H1 (cell line): ENCODE measurements at regions not wholly inside any gene's neighbourhood (a gene's known extent, or its start where the extent isn't known, plus 50 kb on each side); places are given as distances from the start of the nearest gene placed in this dataset.
A peak's percentile ranks its signal among the peaks of the same experiment; 100 is the strongest.

Source experiments
- CTCF ChIA-PET: fragments of 300-600 bp; sonication (Branson Sonifier 250); formaldehyde crosslinking; loops from one replicate; lab custom pipeline; 2021; ENCODE audit not compliant: partially characterized antibody; lab: Charles Lee
- POLR2A ChIA-PET: fragments of 300-600 bp; sonication (Branson Sonifier 250); formaldehyde crosslinking; loops from one replicate; lab custom pipeline; 2021; ENCODE audit warnings: inconsistent platforms; ENCODE audit not compliant: partially characterized antibody; lab: Charles Lee
- DNase-seq, 2 experiments: peaks; one replicate each; pipeline versions ENCODE4 v3.0.0 to v3.0.0-alpha.2; 2010 to 2022; ENCODE audit warnings: low spot score in 2 of 2, low read depth in 1 of 2, mixed read lengths in 1 of 2
- FAIRE-seq: peaks from 2 replicates; lab custom pipeline; 2011; peaks lifted over from hg19 to GRCh38; lab: Jason Lieb, UNC
- H2AFZ ChIP-seq: 2 replicates; pipeline ENCODE4 v1.8.1; 2012; ENCODE audit warnings: low read length, inconsistent platforms
- H2AK5ac ChIP-seq: 2 replicates; pipeline ENCODE4 v1.6.1; 2013; ENCODE audit warnings: low read depth, low read length
- H2BK120ac ChIP-seq: replicated peaks from 2 replicates; pipeline ENCODE3; 2013; ENCODE audit warnings: low read depth, low read length, inconsistent platforms
- H2BK12ac ChIP-seq: 2 replicates; pipeline ENCODE4 v1.6.1; 2013; ENCODE audit warnings: low read depth, low read length
- H2BK15ac ChIP-seq: 2 replicates; pipeline ENCODE4 v1.6.1; 2013; ENCODE audit warnings: low read length
- H2BK20ac ChIP-seq: 2 replicates; pipeline ENCODE4 v1.6.1; 2013; ENCODE audit warnings: low read length
- H2BK5ac ChIP-seq: 2 replicates; pipeline ENCODE4 v1.6.1; 2013; ENCODE audit warnings: low read depth, low read length
- H3K14ac ChIP-seq: 2 replicates; pipeline ENCODE4 v1.6.1; 2013; ENCODE audit warnings: inconsistent platforms; ENCODE audit not compliant: insufficient read length
- H3K18ac ChIP-seq: 2 replicates; pipeline ENCODE4 v1.6.1; 2013; ENCODE audit warnings: low read length; ENCODE audit errors: extremely low read depth
- H3K23ac ChIP-seq: 2 replicates; pipeline ENCODE4 v1.6.1; 2013; ENCODE audit warnings: inconsistent platforms; ENCODE audit not compliant: insufficient read length
- H3K23me2 ChIP-seq: 2 replicates; pipeline ENCODE4 v1.6.1; 2013; ENCODE audit warnings: low read depth, low read length
- H3K27ac ChIP-seq: 2 replicates; pipeline ENCODE4 v1.6.1; 2011; ENCODE audit warnings: low read depth, low read length, inconsistent platforms
- H3K27me3 ChIP-seq, 4 experiments: replicated peaks in 1 of 4; 1 replicate in 1 of 4; 2 replicates in 3 of 4; pipeline versions ENCODE4 v1.6.1 to v1.8.1; 2011 to 2013; ENCODE audit warnings: low read length in 3 of 4, mild to moderate bottlenecking in 3 of 4, inconsistent platforms in 2 of 4, mixed read lengths in 2 of 4, moderate library complexity in 1 of 4; ENCODE audit not compliant: control insufficient read depth in 3 of 4, insufficient read depth in 3 of 4; ENCODE audit errors: extremely low read depth in 1 of 4
- H3K36me3 ChIP-seq, 4 experiments: 2 replicates each; pipeline versions ENCODE4 v1.6.1 to v1.8.1; 2011 to 2013; ENCODE audit warnings: mild to moderate bottlenecking in 4 of 4, low read length in 3 of 4, moderate library complexity in 2 of 4, control low read depth in 1 of 4, inconsistent platforms in 1 of 4; ENCODE audit not compliant: insufficient read depth in 4 of 4, control insufficient read depth in 2 of 4
- H3K4ac ChIP-seq: replicated peaks from 2 replicates; pipeline ENCODE3; 2013; ENCODE audit warnings: low read length, low read depth, mixed read lengths, inconsistent platforms; ENCODE audit not compliant: insufficient read length
- H3K4me1 ChIP-seq, 4 experiments: replicated peaks in 1 of 4; 1 replicate in 1 of 4; 2 replicates in 3 of 4; pipeline versions ENCODE4 v1.6.1 to v1.8.1; 2011 to 2013; ENCODE audit warnings: low read length in 3 of 4, inconsistent platforms in 2 of 4, mixed read lengths in 1 of 4; ENCODE audit not compliant: insufficient read depth in 4 of 4, control insufficient read depth in 3 of 4
- H3K4me2 ChIP-seq, 2 experiments: 2 replicates each; pipeline versions ENCODE4 v1.6.1 to v1.8.1; 2011 to 2013; ENCODE audit warnings: low read depth in 2 of 2, low read length in 2 of 2, control low read depth in 1 of 2, inconsistent platforms in 1 of 2, mild to moderate bottlenecking in 1 of 2; ENCODE audit not compliant: insufficient read depth in 1 of 2
- H3K4me3 ChIP-seq, 4 experiments: fragments of 200-600, 300-600 bp in 1 of 4; sonication (generic), shearing (Covaris generic), sonication (Bioruptor Twin) in 1 of 4; 2 replicates each; pipeline versions ENCODE4 v1.5.1 to v1.8.1; 2011 to 2016; ENCODE audit warnings: low read length in 4 of 4, low read depth in 3 of 4, control low read depth in 2 of 4, inconsistent platforms in 2 of 4, mild to moderate bottlenecking in 2 of 4, mixed read lengths in 1 of 4, moderate library complexity in 1 of 4; ENCODE audit not compliant: insufficient read depth in 2 of 4; ENCODE audit errors: extremely low read depth in 1 of 4
- H3K56ac ChIP-seq: replicated peaks from 2 replicates; pipeline ENCODE3; 2013; ENCODE audit warnings: low read depth, mild to moderate bottlenecking, mixed read lengths, low read length, inconsistent platforms; ENCODE audit not compliant: insufficient read length
- H3K79me1 ChIP-seq: 2 replicates; pipeline ENCODE4 v1.6.1; 2013; ENCODE audit warnings: low read depth, low read length, control low read depth
- H3K79me2 ChIP-seq, 2 experiments: 2 replicates each; pipeline versions ENCODE4 v1.6.1 to v1.8.1; 2012 to 2013; ENCODE audit warnings: low read length in 2 of 2, mild to moderate bottlenecking in 2 of 2, inconsistent platforms in 1 of 2; ENCODE audit not compliant: insufficient read depth in 2 of 2, control insufficient read depth in 1 of 2
- H3K9ac ChIP-seq, 4 experiments: replicated peaks in 1 of 4; 1 replicate in 1 of 4; 2 replicates in 3 of 4; pipeline versions ENCODE4 v1.6.1 to v1.8.1; 2011 to 2013; ENCODE audit warnings: low read depth in 3 of 4, low read length in 3 of 4, control low read depth in 2 of 4, mild to moderate bottlenecking in 2 of 4, moderate library complexity in 2 of 4, inconsistent platforms in 1 of 4; ENCODE audit errors: extremely low read depth in 1 of 4
- H3K9me3 ChIP-seq, 2 experiments: 2 replicates each; pipeline versions ENCODE4 v1.6.1 to v1.8.1; 2012 to 2013; ENCODE audit warnings: mild to moderate bottlenecking in 2 of 2, moderate library complexity in 2 of 2, control low read depth in 1 of 2, inconsistent platforms in 1 of 2, low read depth in 1 of 2, low read length in 1 of 2, mixed read lengths in 1 of 2; ENCODE audit not compliant: insufficient read depth in 2 of 2
- H4K20me1 ChIP-seq, 2 experiments: replicated peaks in 1 of 2; 2 replicates each; pipeline versions ENCODE3 to v1.8.1; 2011 to 2013; ENCODE audit warnings: inconsistent platforms in 2 of 2, low read length in 2 of 2, mild to moderate bottlenecking in 1 of 2; ENCODE audit not compliant: insufficient read depth in 2 of 2, control insufficient read depth in 1 of 2
- H4K5ac ChIP-seq: 2 replicates; pipeline ENCODE4 v1.6.1; 2013; ENCODE audit warnings: low read length, low read depth, mixed read lengths, inconsistent platforms; ENCODE audit not compliant: insufficient read length
- H4K8ac ChIP-seq: 2 replicates; pipeline ENCODE4 v1.8.0; 2013; ENCODE audit warnings: mild to moderate bottlenecking, moderate library complexity, low read length, inconsistent platforms; ENCODE audit not compliant: insufficient read depth; ENCODE audit errors: extremely low read depth
- H4K91ac ChIP-seq: replicated peaks from 2 replicates; pipeline ENCODE3; 2013; ENCODE audit warnings: low read length, mixed read lengths, inconsistent platforms; ENCODE audit not compliant: insufficient read length
- CTBP2 ChIP-seq: IDR thresholded peaks from 2 replicates; pipeline ENCODE4 v1.7.0; 2011; ENCODE audit warnings: borderline replicate concordance, mild to moderate bottlenecking, moderate library complexity, mixed read lengths, low read length; ENCODE audit not compliant: insufficient read depth, insufficient read length
- SP2 ChIP-seq: IDR thresholded peaks from 2 replicates; pipeline ENCODE4 v1.6.1; 2012; ENCODE audit warnings: mild to moderate bottlenecking, low read length, inconsistent platforms
- WGBS, 2 experiments: shearing (Covaris generic) in 1 of 2; methylation state at CpG; one replicate each; pipeline versions ENCODE4 v1.1.6 to v1.1.7; 2013 to 2015; ENCODE audit warnings: low lambda C conversion rate in 2 of 2, mixed read lengths in 2 of 2, inconsistent platforms in 1 of 2, low coverage in 1 of 2, missing lambda C conversion rate in 1 of 2; ENCODE audit not compliant: insufficient replicate concordance in 2 of 2, insufficient coverage in 1 of 2, insufficient read length in 1 of 2; ENCODE audit errors: extremely low coverage in 1 of 2, missing lambda C conversion rate in 1 of 2; 5-methylcytosine and 5-hydroxymethylcytosine counted together

DNA sequence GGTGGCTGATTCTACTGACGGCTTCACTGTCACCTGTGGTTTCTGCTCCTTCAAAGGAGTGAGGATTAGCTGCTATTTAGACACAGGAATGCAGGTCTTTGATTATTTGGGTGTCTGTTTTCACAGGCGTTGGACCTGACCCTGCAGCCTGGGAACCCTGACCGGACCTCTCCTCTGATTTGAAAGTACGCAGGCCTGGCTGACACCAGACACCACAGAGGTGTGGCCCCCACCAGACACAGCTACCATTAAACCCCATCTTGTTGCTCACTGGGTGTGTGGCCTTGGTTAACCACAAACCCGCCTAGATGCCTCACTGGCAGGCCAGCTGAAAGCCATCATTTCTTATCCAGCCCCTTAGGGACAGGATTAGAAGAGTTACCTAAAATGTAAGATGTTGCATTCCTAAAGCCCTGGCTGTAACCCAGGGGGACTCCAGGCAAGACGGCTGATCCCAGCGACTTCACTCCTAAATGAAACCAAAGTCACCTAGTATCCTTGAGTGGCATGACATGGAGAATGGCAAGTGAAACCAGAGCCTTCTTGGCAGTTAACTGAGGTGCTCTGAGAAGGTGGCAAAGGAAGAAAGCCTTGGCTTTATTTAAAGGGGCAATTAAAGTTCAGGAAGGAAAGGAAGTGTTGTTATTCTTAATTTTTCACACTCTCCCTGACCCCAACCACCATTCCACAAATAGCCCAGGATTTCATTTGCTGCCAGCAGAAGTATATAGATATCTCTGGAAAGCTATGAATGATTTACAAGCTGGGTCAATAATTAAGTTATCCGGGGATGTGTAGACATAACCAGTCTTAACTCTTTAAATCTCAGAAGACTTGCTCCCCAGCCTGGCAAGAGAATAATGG, 169.9 kb downstream of the QRSL1 start:
- no peak overlapping the region for H3K4ac ChIP-seq
- no peak overlapping the region for H4K91ac ChIP-seq
- H4K8ac ChIP-seq, result no peak overlapping the region
- no peak overlapping the region for H3K4me2 ChIP-seq
- 0 out of 2 replicates have a peak overlapping the region, but pooled peaks have one; percentile 9 for H3K18ac ChIP-seq
- H3K23me2 ChIP-seq, result no peaks in the 10 kb centered on the region
- H3K27ac ChIP-seq, result no peak overlapping the region
- no peaks in the 10 kb centered on the region for H4K20me1 ChIP-seq
- H3K9ac ChIP-seq, result no peak overlapping the region
- H3K79me1 ChIP-seq, result no peaks in the 10 kb centered on the region
- ChIA-PET CTCF (interaction anchor here (0.5 to 2.4 kb wide), 5 partner anchors 17 to 183 kb away, joined by 3 to 6 read pairs (median 3); no protein-coding TSS in a partner anchor), POLR2A (interaction anchor here (1.4 kb wide), 1 partner anchor 178 kb away, joined by 4 read pairs; no protein-coding TSS in a partner anchor)
- H3K36me3 ChIP-seq, result no peaks in the 10 kb centered on the region
- 0 out of 2 replicates have a peak overlapping the region, but pooled peaks have one; percentile 45 for H2AK5ac ChIP-seq
- H3K79me2 ChIP-seq, result no peaks in the 10 kb centered on the region
- no peak overlapping the region for H2BK20ac ChIP-seq
- H2BK120ac ChIP-seq, result peak overlapping the region; percentile 1
- no peak overlapping the region for H4K5ac ChIP-seq
- no peak overlapping the region for H3K56ac ChIP-seq
- no peak overlapping the region for H3K4me3 ChIP-seq
- 84% methylated on average over 8 of the region's 8 CpGs; no CpG with 5 or more reads in 1 of the 2 experiments for WGBS, 2 experiments
- H3K9me3 ChIP-seq, result no peaks in the 10 kb centered on the region
- FAIRE-seq (no peak), DNase-seq (no peak)
- no peak overlapping the region for H3K14ac ChIP-seq
- no peak overlapping the region for H2AFZ ChIP-seq
- H3K23ac ChIP-seq, result no peak overlapping the region
- no peak overlapping the region for H2BK15ac ChIP-seq
- no peaks in the 10 kb centered on the region for H3K27me3 ChIP-seq
- H2BK12ac ChIP-seq, result no peak overlapping the region
- H3K4me1 ChIP-seq, result peaks cover 5 to 17% (median 10%) of the 10 kb centered on the region in 4 experiments; a peak in 6 of 7 replicates
- H2BK5ac ChIP-seq, result no peak overlapping the region
- TF ChIP-seq CTBP2, result no peak
- no peak for TF ChIP-seq SP2
